Liver (tissue), 3 donors: ENCODE measurements at regions not wholly inside any gene's neighbourhood (a gene's known extent, or its start where the extent isn't known, plus 50 kb on each side); places are given as distances from the start of the nearest gene placed in this dataset.

Experiments
- EGR1 ChIP-seq, 2 donors: IDR thresholded peaks; 2 replicates each; pipeline ENCODE4 v1.6.1; 2016 to 2018; ENCODE audit warnings: antibody characterized with exemption in 2 of 2, low read depth in 2 of 2
- FOXA1 ChIP-seq: IDR thresholded peaks from 2 replicates; pipeline ENCODE4 v1.6.1; 2016; ENCODE audit warnings: antibody characterized with exemption
- GABPA ChIP-seq, 2 donors: IDR thresholded peaks in 1 of 2; conservative IDR thresholded peaks in 1 of 2; 2 replicates each; pipeline ENCODE4 v1.6.1; 2016; ENCODE audit warnings: antibody characterized with exemption in 2 of 2, mild to moderate bottlenecking in 1 of 2, moderate library complexity in 1 of 2
- HNF4A ChIP-seq, 2 donors: conservative IDR thresholded peaks; 2 replicates each; pipeline ENCODE4 v1.6.1; 2016; ENCODE audit warnings: antibody characterized with exemption in 2 of 2, mild to moderate bottlenecking in 2 of 2
- HNF4G ChIP-seq: IDR thresholded peaks from 2 replicates; pipeline ENCODE4 v1.6.1; 2016; ENCODE audit warnings: antibody characterized with exemption
- JUND ChIP-seq, 2 donors: IDR thresholded peaks; 2 replicates each; pipeline ENCODE4 v1.6.1; 2016; ENCODE audit warnings: antibody characterized with exemption in 2 of 2
- NR2F2 ChIP-seq: IDR thresholded peaks from 2 replicates; pipeline ENCODE4 v1.6.1; 2016; ENCODE audit warnings: antibody characterized with exemption
- RAD21 ChIP-seq, 2 donors: IDR thresholded peaks; 2 replicates each; pipeline ENCODE4 v1.6.1; 2016; ENCODE audit warnings: antibody characterized with exemption in 2 of 2, mild to moderate bottlenecking in 2 of 2
- TAF1 ChIP-seq: conservative IDR thresholded peaks from 2 replicates; pipeline ENCODE4 v1.6.1; 2016; ENCODE audit warnings: antibody characterized with exemption, mild to moderate bottlenecking
- ZBTB33 ChIP-seq: IDR thresholded peaks from 2 replicates; pipeline ENCODE4 v1.6.1; 2016; ENCODE audit warnings: antibody characterized with exemption
- TF ChIP-seq, protein P1 (sequence below): fragments of 150-350 bp; IDR thresholded peaks from 2 replicates; pipeline ENCODE4 v1.5.1; 2017; ENCODE audit warnings: improper control_type of control experiment, low read depth, low read length; ENCODE audit not compliant: missing input control
- TF ChIP-seq, protein P2 (sequence below): IDR thresholded peaks from 2 replicates; pipeline ENCODE4 v1.6.1; 2016; ENCODE audit warnings: antibody characterized with exemption
- TF ChIP-seq, protein P3 (sequence below): IDR thresholded peaks from 2 replicates; pipeline ENCODE4 v1.6.1; 2016; ENCODE audit warnings: antibody characterized with exemption, mild to moderate bottlenecking
- TF ChIP-seq, protein P4 (sequence below): IDR thresholded peaks from 2 replicates; pipeline ENCODE4 v1.6.1; 2016; ENCODE audit warnings: antibody characterized with exemption
- donor health status: healthy.
- donor health status: healthy.

DNA sequence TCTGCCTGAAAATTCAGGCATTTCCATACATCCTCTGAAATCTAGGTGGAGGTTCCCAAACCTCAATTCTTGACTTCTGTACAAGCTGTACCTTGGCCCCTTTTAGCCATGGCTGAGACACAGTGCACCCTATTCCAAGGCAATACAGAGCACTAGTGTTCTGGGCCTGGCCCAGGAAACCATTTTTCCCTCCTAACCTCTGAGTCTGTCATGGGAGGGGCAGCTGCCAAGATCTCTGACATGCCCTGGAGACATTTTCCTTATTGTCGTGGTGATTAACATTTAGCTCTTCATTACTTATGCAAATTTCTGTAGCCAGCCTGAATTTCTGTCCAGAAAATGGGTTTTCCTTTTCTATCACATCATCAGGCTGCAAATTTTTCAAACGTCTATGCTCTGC is 248.0 kb upstream of the RGS18 start:
- TF ChIP-seq, protein P1, sequence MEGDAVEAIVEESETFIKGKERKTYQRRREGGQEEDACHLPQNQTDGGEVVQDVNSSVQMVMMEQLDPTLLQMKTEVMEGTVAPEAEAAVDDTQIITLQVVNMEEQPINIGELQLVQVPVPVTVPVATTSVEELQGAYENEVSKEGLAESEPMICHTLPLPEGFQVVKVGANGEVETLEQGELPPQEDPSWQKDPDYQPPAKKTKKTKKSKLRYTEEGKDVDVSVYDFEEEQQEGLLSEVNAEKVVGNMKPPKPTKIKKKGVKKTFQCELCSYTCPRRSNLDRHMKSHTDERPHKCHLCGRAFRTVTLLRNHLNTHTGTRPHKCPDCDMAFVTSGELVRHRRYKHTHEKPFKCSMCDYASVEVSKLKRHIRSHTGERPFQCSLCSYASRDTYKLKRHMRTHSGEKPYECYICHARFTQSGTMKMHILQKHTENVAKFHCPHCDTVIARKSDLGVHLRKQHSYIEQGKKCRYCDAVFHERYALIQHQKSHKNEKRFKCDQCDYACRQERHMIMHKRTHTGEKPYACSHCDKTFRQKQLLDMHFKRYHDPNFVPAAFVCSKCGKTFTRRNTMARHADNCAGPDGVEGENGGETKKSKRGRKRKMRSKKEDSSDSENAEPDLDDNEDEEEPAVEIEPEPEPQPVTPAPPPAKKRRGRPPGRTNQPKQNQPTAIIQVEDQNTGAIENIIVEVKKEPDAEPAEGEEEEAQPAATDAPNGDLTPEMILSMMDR = no peak
- TF ChIP-seq JUND (IDR thresholded peaks at IDR 0.05) = no peak
- TF ChIP-seq, protein P2, sequence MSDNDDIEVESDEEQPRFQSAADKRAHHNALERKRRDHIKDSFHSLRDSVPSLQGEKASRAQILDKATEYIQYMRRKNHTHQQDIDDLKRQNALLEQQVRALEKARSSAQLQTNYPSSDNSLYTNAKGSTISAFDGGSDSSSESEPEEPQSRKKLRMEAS = no peak
- no peak for TF ChIP-seq GABPA (IDR thresholded peaks at IDR 0.05 in 1 of 2, conservative IDR thresholded peaks at IDR 0.05 in 1 of 2)
- TF ChIP-seq EGR1 (IDR thresholded peaks at IDR 0.05; ENCODE audit: low read depth in 2 of 2) = no peak
- TF ChIP-seq, protein P3, sequence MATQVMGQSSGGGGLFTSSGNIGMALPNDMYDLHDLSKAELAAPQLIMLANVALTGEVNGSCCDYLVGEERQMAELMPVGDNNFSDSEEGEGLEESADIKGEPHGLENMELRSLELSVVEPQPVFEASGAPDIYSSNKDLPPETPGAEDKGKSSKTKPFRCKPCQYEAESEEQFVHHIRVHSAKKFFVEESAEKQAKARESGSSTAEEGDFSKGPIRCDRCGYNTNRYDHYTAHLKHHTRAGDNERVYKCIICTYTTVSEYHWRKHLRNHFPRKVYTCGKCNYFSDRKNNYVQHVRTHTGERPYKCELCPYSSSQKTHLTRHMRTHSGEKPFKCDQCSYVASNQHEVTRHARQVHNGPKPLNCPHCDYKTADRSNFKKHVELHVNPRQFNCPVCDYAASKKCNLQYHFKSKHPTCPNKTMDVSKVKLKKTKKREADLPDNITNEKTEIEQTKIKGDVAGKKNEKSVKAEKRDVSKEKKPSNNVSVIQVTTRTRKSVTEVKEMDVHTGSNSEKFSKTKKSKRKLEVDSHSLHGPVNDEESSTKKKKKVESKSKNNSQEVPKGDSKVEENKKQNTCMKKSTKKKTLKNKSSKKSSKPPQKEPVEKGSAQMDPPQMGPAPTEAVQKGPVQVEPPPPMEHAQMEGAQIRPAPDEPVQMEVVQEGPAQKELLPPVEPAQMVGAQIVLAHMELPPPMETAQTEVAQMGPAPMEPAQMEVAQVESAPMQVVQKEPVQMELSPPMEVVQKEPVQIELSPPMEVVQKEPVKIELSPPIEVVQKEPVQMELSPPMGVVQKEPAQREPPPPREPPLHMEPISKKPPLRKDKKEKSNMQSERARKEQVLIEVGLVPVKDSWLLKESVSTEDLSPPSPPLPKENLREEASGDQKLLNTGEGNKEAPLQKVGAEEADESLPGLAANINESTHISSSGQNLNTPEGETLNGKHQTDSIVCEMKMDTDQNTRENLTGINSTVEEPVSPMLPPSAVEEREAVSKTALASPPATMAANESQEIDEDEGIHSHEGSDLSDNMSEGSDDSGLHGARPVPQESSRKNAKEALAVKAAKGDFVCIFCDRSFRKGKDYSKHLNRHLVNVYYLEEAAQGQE = no peak
- TF ChIP-seq FOXA1 = no peak
- TF ChIP-seq RAD21 (IDR thresholded peaks at IDR 0.05) = no peak
- TF ChIP-seq NR2F2 = no peak
- TF ChIP-seq ZBTB33 = no peak
- no peak for TF ChIP-seq HNF4G
- TF ChIP-seq, protein P4, sequence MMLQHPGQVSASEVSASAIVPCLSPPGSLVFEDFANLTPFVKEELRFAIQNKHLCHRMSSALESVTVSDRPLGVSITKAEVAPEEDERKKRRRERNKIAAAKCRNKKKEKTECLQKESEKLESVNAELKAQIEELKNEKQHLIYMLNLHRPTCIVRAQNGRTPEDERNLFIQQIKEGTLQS = no peak
- TF ChIP-seq TAF1 = no peak
- TF ChIP-seq HNF4A (conservative IDR thresholded peaks at IDR 0.05) = no peak
